Activated B cell treated with CpG ODN at 0.5 μM for 24 hours (primary cell): ENCODE measurements at regions not wholly inside any gene's neighbourhood (a gene's known extent, or its start where the extent isn't known, plus 50 kb on each side); places are given as distances from the start of the nearest gene placed in this dataset.
"Not testable (repeated sequence)": the region's sequence is repeated elsewhere in the genome, so short reads cannot be mapped to it uniquely, and the experiment has no call there.

Experiments used
- ATAC-seq: fragments of 200-7000 bp; cut with Tn5 transposase; one replicate; pipeline ENCODE4 v1.10.0; 2021; ENCODE audit warnings: low read depth, mild to moderate bottlenecking, moderate library complexity
- CTCF ChIA-PET: fragments of 350-600 bp; sonication (Branson Sonifier 250); formaldehyde crosslinking; loops from one replicate; lab custom pipeline; 2021; ENCODE audit warnings: antibody characterized with exemption; lab: Charles Lee
- POLR2A ChIA-PET: fragments of 350-600 bp; sonication (Branson Sonifier 250); formaldehyde crosslinking; loops from one replicate; lab custom pipeline; 2021; ENCODE audit warnings: antibody characterized with exemption; lab: Charles Lee
- DNase-seq: peaks from one replicate; pipeline ENCODE4 v3.0.0; 2022
- H3K27ac Mint-ChIP-seq: one replicate; pipeline ENCODE4 v1.8.0; 2020; ENCODE audit warnings: mixed read lengths
- H3K27me3 Mint-ChIP-seq: one replicate; pipeline ENCODE4 v1.8.0; 2021; ENCODE audit warnings: mixed read lengths
- H3K36me3 Mint-ChIP-seq: one replicate; pipeline ENCODE4 v1.8.0; 2021; ENCODE audit warnings: low read depth, mixed read lengths
- H3K4me1 Mint-ChIP-seq: one replicate; pipeline ENCODE4 v1.8.0; 2021; ENCODE audit warnings: mixed read lengths
- H3K4me3 Mint-ChIP-seq: one replicate; pipeline ENCODE4 v1.8.0; 2020; ENCODE audit warnings: mild to moderate bottlenecking, mixed read lengths
- H3K9me3 Mint-ChIP-seq: one replicate; pipeline ENCODE4 v1.8.0; 2020; ENCODE audit warnings: mixed read lengths
- CTCF ChIP-seq: fragments of 200-600 bp; IDR thresholded peaks from one replicate; pipeline ENCODE4 v1.8.0; 2022; ENCODE audit warnings: antibody characterized with exemption, mild to moderate bottlenecking
- intact Hi-C: fragments of 100-400 bp; cut with micrococcal nuclease; formaldehyde crosslinking; loops from one replicate; pipeline ENCODE4 v1.15.1; 2024

- ATAC-seq, result no peak
- H3K36me3 Mint-ChIP-seq, result peaks cover 9% of the 10 kb centered on the region
- no peak for DNase-seq
- no peak overlapping the region for H3K27ac Mint-ChIP-seq
- H3K4me1 Mint-ChIP-seq, result no peaks in the 10 kb centered on the region
- ChIA-PET CTCF (no interaction called here), POLR2A (no interaction called here)
- TF ChIP-seq CTCF, result no peak
- H3K27me3 Mint-ChIP-seq, result no peaks in the 10 kb centered on the region
- H3K9me3 Mint-ChIP-seq, result no peaks in the 10 kb centered on the region
- intact Hi-C loops, result no loop called here
- H3K4me3 Mint-ChIP-seq, result no peak overlapping the region
Observed at GRCh38 chr15:99842071-99842470, 108.8 kb upstream of the LYSMD4 start.

GRCh38 chr15:99826157-99826780 lies 93.0 kb upstream of the LYSMD4 start:
- Mint-ChIP-seq H3K4me1 (no peaks in the 10 kb centered on the region), H3K27me3 (no peaks in the 10 kb centered on the region), H3K27ac (no peak overlapping the region), H3K4me3 (no peak overlapping the region), H3K9me3 (peaks cover 5% of the 10 kb centered on the region), H3K36me3 (peaks cover 27% of the 10 kb centered on the region)
- ATAC-seq (no peak), DNase-seq (no peak)
- ChIA-PET CTCF (no interaction called here), POLR2A (no interaction called here)
- TF ChIP-seq CTCF, result no peak
- intact Hi-C loops, result no loop called here

DNA sequence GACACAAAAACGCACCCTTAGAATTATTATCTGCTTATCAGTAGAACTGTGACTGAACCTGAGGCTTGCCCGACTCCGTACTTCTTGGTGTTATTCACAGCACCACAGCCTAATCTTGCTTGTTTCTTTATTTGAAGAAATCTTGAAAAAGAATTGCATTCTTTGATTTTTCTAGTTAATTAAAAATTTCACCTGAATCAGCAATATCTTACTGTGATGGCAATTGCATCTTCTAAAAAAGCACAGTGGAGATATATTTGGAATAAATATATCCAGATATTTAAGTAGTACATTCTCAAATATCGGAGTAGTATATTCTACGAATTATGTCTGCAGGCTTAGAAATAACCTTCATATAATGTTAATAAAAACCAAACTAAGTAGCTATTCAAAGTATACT lies 90.1 kb upstream of the LYSMD4 start:
- TF ChIP-seq CTCF, result no peak
- Mint-ChIP-seq H3K36me3 (peaks cover 19% of the 10 kb centered on the region), H3K27me3 (no peaks in the 10 kb centered on the region), H3K27ac (no peak overlapping the region), H3K4me1 (no peaks in the 10 kb centered on the region), H3K4me3 (no peak overlapping the region), H3K9me3 (peaks cover 3% of the 10 kb centered on the region)
- ChIA-PET CTCF (no interaction called here), POLR2A (no interaction called here)
- intact Hi-C loops, result no loop called here
- ATAC-seq (no peak), DNase-seq (no peak)

DNA sequence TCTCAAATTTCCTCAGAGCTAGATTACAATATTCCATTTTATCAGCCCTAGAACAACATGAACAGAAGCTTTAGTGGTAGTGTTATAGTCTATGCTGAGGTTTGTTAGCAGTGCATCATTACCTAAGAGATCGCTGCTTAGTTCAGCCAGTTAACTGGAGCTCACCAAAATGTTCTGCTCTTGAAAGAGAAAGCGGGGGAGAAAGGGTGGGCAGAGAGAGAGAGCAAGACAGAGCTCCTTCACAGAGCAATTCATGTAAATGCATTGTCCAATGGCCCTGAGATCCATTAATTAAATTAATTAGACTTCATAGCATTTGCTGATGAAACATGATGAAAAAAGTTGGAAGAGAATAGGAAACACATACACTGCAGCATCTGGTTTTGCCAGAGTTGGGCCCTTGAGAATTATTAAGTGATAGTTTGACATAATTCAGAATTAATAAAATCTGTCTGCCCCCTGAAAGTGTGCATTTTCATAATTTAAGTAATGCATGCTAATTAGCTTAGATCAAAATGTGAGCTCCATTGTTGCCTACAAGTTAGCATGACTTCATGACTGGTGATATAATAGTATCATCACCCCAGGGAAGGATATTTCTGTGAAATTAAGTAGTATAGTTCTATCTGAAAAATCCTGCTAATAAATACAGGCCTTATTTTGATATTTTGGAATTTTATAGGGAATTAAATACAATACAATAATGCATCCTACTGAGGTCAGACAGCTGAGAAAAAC lies 86.9 kb upstream of the LYSMD4 start:
- no peak for TF ChIP-seq CTCF
- Mint-ChIP-seq H3K4me3 (no peak overlapping the region), H3K9me3 (peaks cover 3% of the 10 kb centered on the region), H3K36me3 (peaks cover 21% of the 10 kb centered on the region), H3K27ac (no peak overlapping the region), H3K4me1 (no peaks in the 10 kb centered on the region), H3K27me3 (no peaks in the 10 kb centered on the region)
- no peak for DNase-seq
- ChIA-PET CTCF (no interaction called here), POLR2A (no interaction called here)
- no peak for ATAC-seq
- intact Hi-C loops, result no loop called here

DNA sequence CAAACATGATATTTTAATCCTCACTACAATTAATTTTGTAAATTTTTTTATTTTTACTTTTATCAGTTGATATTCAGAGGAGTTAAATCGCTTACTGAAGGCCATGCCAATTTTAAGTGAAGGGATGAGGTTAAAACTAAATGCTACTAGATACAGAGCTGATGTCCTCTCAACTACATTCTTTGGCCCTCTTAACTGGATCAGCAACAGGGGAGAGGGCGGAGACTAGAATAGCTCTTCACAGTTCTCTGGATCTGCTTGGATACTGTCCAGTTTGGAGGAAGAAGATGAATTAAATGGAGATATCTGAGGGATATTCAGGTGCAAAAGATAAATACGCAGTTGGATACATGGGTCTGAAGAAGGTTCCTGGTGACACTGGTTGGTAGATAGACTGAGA lies 85.6 kb upstream of the LYSMD4 start:
- Mint-ChIP-seq H3K4me1 (no peaks in the 10 kb centered on the region), H3K27me3 (no peaks in the 10 kb centered on the region), H3K9me3 (no peaks in the 10 kb centered on the region), H3K27ac (no peak overlapping the region), H3K4me3 (no peak overlapping the region), H3K36me3 (peaks cover 14% of the 10 kb centered on the region)
- no peak for TF ChIP-seq CTCF
- ATAC-seq, result no peak
- DNase-seq, result no peak
- intact Hi-C loops, result no loop called here
- ChIA-PET POLR2A (no interaction called here), CTCF (interaction anchor here (0.6 kb wide), 1 partner anchor 499 kb away, joined by 3 read pairs; no protein-coding TSS in a partner anchor)

- intact Hi-C loops, POLR2A ChIA-PET, DNase-seq, ATAC-seq, CTCF ChIA-PET, H3K4me3 Mint-ChIP-seq, H3K27ac Mint-ChIP-seq, H3K9me3 Mint-ChIP-seq, H3K27me3 Mint-ChIP-seq, H3K4me1 Mint-ChIP-seq: not testable (repeated sequence)
- H3K36me3 Mint-ChIP-seq, result peaks cover 22% of the 10 kb centered on the region
Observed at GRCh38 chr15:99816862-99817261, 83.6 kb upstream of the LYSMD4 start.

GRCh38 chr15:99810663-99811062 lies 77.4 kb upstream of the LYSMD4 start:
- DNase-seq, H3K4me3 Mint-ChIP-seq, CTCF ChIA-PET, H3K9me3 Mint-ChIP-seq, POLR2A ChIA-PET, ATAC-seq, H3K27ac Mint-ChIP-seq, H3K27me3 Mint-ChIP-seq, intact Hi-C loops, H3K4me1 Mint-ChIP-seq: not testable (repeated sequence)
- H3K36me3 Mint-ChIP-seq, result peaks cover 14% of the 10 kb centered on the region

DNA sequence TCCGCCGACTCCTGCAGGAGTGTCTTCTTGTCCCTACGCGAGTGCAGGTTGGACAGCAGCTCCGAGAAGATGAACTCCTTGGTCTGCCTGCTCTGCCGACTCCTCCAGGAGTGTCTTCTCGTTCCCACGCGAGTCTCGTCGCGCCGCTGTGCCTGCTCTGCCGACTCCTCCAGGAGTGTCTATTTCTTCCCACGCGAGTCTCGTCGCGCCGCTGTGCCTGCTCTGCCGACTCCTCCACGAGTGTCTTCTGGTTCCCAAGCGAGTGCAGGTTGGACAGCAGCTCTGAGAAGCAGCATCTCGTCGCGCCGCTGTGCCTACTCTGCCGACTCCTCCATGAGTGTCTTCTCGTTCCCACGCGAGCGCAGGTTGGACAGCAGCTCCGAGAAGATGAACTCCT lies 66.6 kb upstream of the LYSMD4 start:
- POLR2A ChIA-PET, H3K9me3 Mint-ChIP-seq, intact Hi-C loops, H3K4me1 Mint-ChIP-seq, H3K27ac Mint-ChIP-seq, H3K36me3 Mint-ChIP-seq, DNase-seq, H3K4me3 Mint-ChIP-seq, ATAC-seq, H3K27me3 Mint-ChIP-seq: not testable (repeated sequence)
- CTCF ChIA-PET, result interaction anchor here (1.5 kb wide), 1 partner anchor 527 kb away, joined by 8 read pairs; no protein-coding TSS in a partner anchor
